ENCODE measurements at regions not wholly inside any gene's neighbourhood (a gene's known extent, or its start where the extent isn't known, plus 50 kb on each side); places are given as distances from the start of the nearest gene placed in this dataset.

- H3K56ac ChIP-seq (ENCODE audit: insufficient read length, low read depth, low read length): no peak overlapping the region
- H3K4ac ChIP-seq (ENCODE audit: low read depth, low read length): no peak overlapping the region
- H2BK120ac ChIP-seq (ENCODE audit: low read depth, low read length, poor library complexity, severe bottlenecking): no peak overlapping the region
- H3K9ac ChIP-seq (ENCODE audit: extremely low read depth, insufficient read length, low read length): no peak overlapping the region
- TF ChIP-seq CTCF (conservative IDR thresholded peaks at IDR 0.05): no peak
- no peaks in the 10 kb centered on the region for H3K9me3 ChIP-seq (ENCODE audit: control insufficient read depth, low read depth, low read length)
- Mint-ChIP-seq H3K36me3 (ENCODE audit: insufficient read depth in 1 of 3, low read depth in 3 of 3) (no peaks in the 10 kb centered on the region; a peak in 1 of 7 replicates), H3K27ac (no peak overlapping the region), H3K9me3 (no peaks in the 10 kb centered on the region), H3K4me3 (no peak overlapping the region), H3K4me1 (no peaks in the 10 kb centered on the region), H3K27me3 (ENCODE audit: low read depth) (no peaks in the 10 kb centered on the region; the same call in 1 of the 2 replicates)
- H2AK5ac ChIP-seq (ENCODE audit: insufficient read length, low read length): no peak overlapping the region
- H4K8ac ChIP-seq (replicated peaks; ENCODE audit: insufficient read length, low read depth, low read length): no peak overlapping the region
- no peaks in the 10 kb centered on the region for H3K27me3 ChIP-seq (ENCODE audit: insufficient read depth, low read length)
- H3K4me1 ChIP-seq (ENCODE audit: insufficient read depth, low read length): no peaks in the 10 kb centered on the region
- H4K5ac ChIP-seq (ENCODE audit: insufficient read length, low read depth, low read length): no peak overlapping the region
- no peak overlapping the region for H3T11ph ChIP-seq (ENCODE audit: low read length)
- no peak for DNase-seq
- no peaks in the 10 kb centered on the region for H4K20me1 ChIP-seq (ENCODE audit: control insufficient read depth, insufficient read depth, insufficient read length)
- no peaks in the 10 kb centered on the region for H3K23me2 ChIP-seq (ENCODE audit: insufficient read length, low read depth, low read length, poor library complexity, severe bottlenecking)
- no peak overlapping the region for H3K27ac ChIP-seq (ENCODE audit: insufficient read length, low read depth, low read length)
- H2BK20ac ChIP-seq (ENCODE audit: low read depth, low read length, poor library complexity, severe bottlenecking): no peak overlapping the region
- H2AFZ ChIP-seq (ENCODE audit: low read length): no peak overlapping the region
- H2BK5ac ChIP-seq (ENCODE audit: insufficient read length, low read length): no peak overlapping the region
- no peak overlapping the region for H2BK12ac ChIP-seq (ENCODE audit: insufficient read length, low read depth, low read length)
- H3K4me2 ChIP-seq (ENCODE audit: insufficient read depth, insufficient read length, low read length): no peak overlapping the region
- no peak overlapping the region for H4K91ac ChIP-seq (ENCODE audit: insufficient read length, low read depth, low read length)
- H3K79me2 ChIP-seq (ENCODE audit: insufficient read depth, low read length): no peaks in the 10 kb centered on the region
- no peaks in the 10 kb centered on the region for H3K79me1 ChIP-seq (ENCODE audit: insufficient read depth, low read depth, low read length, poor library complexity, severe bottlenecking)
- no peak overlapping the region for H3K18ac ChIP-seq (ENCODE audit: insufficient read length, low read depth, low read length)
- H2BK15ac ChIP-seq (ENCODE audit: low read depth, low read length): no peak overlapping the region
- H3K14ac ChIP-seq (ENCODE audit: insufficient read depth, low read length): no peak overlapping the region
- no peak overlapping the region for H3K23ac ChIP-seq (ENCODE audit: insufficient read length, low read depth, low read length)
Observed at GRCh38 chr16:80116711-80117110, 424.1 kb upstream of the DYNLRB2 start.

All from H9 (cell line).